DMS114 treated with DMSO at 0.1 percent for 48 hours (cell line): ENCODE measurements at regions not wholly inside any gene's neighbourhood (a gene's known extent, or its start where the extent isn't known, plus 50 kb on each side); places are given as distances from the start of the nearest gene placed in this dataset.

Source experiments
- DNase-seq: peaks from one replicate; lab custom pipeline; 2025; ENCODE audit not compliant: unreplicated experiment; lab: John Stamatoyannopoulos, UW

DNA sequence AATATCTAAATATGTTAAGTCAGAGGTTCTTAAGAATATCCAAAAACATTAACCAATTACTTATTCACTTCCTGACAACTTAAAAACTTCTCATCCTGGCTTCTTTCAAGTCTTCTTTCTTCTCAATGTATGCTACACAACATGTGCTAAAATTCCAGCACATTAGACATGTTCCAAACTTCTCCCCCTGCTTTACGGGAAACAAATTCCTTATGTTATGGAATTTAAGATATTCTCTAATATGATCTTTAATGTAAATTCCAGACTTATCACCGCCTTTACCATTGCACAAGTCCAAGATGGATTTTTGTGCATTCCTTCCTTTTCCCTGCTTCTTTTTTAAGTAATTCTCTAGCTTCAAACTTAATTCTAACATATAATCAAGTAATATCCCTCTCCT, 964.5 kb upstream of the CHORDC1 start:
- DNase-seq: no peak

- DNase-seq: no peak
These were observed 955.5 kb upstream of the CHORDC1 start for GRCh38 chr11:91178366-91178765.

DNA sequence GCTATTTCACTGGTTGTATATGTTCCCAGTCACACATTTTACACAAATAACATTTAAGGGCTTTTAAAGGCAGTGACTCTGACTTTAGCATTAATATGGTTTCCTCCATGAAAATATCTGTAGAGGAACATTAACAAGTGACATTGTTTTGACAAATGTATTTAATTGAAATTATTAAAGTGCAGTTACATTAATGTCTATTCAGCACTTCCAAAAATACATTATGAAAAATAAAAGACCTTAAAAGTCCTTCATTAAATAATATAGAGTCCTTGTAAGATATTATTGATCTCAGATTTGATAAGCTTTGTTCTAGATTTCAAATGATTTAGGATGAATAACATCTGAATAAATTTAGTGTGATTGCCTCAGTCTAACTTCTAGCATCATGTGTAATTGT, 951.9 kb upstream of the CHORDC1 start:
- DNase-seq: no peak

GRCh38 chr11:91174193-91174592, 951.3 kb upstream of the CHORDC1 start:
- DNase-seq: no peak

- no peak for DNase-seq
These were observed 950.9 kb upstream of the CHORDC1 start for GRCh38 chr11:91173701-91174100.

DNA sequence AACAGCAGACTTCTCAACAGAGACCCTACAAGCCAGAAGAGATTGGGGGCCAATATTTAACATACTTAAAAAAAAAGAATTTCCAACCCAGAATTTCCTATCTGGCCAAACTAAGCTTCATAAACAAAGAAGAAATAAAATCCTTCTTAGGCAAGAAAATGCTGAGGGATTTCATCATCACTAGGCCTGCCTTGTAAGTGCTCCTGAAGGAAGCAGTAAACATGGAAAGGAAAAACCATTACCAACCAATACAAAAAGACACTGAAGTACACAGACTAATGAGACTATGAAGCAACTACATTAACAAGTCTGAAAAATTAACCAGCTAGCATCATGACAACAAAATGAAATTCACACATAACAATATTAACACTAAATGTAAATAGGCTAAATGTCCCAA, 947.9 kb upstream of the CHORDC1 start:
- DNase-seq: no peak

GRCh38 chr11:91164452-91164822, 941.6 kb upstream of the CHORDC1 start:
- no peak for DNase-seq

- no peak for DNase-seq
These were observed 941.0 kb upstream of the CHORDC1 start for GRCh38 chr11:91163619-91164451.

DNA sequence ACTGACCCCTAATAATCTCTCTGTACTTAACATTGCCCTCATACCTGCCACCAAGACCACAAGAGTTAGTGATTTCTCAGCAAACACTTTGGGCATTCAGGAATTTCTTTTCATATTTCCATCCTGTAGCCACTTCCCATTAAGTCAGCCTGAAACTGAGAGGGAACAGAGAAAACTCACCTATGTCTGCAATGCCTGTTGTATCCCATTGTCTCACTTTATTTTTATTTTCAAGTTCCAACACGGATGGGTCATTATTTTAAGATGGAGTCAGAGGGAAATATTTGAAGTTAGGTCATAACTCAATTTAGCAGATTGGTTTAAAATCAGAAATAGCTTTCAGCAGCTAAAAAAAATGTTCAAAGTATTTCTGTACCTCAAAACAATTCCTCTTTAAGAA, 937.8 kb upstream of the CHORDC1 start:
- DNase-seq: no peak

- DNase-seq: no peak
These were observed 936.2 kb upstream of the CHORDC1 start for GRCh38 chr11:91158891-91159537.

- no peak for DNase-seq
These were observed 935.4 kb upstream of the CHORDC1 start for GRCh38 chr11:91158297-91158696.

DNA sequence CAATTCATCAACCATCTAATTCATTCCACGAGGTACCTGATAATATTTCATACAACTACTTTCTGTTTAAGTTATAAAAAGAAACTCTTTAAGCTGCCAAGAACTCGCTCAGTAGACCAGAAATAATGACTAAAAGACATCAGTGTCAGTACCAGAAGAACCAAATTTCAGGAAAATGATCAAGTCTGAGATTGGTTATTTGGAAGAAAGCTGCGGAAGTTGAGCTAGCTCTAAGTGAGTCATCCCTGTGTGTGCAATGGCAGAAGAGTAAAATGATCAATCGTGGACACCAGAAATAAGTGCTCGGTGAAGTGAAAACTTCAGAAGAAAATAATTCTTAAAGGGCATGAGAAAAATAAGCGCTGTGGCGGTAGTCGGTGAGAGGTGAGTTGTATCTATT, 933.2 kb upstream of the CHORDC1 start:
- no peak for DNase-seq

DNA sequence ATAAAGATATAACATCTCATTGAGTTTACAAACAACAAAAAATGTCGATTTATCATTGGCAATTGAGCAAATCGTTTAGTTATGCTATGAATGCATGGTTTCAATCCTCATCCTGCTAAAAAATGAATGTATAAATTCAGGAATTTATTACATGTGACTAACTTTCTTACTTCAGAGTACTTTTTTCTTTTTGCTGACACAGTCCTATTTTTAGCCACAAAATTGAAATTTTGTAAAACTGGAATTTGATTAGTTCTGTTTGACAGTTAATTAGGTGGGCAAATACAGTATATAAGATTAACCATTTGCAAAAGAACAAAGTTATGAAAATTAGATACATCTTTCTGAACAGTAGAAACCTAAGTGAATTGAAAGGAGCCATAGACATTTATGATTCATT, 925.0 kb upstream of the CHORDC1 start:
- no peak for DNase-seq

GRCh38 chr11:91141655-91142054, 918.8 kb upstream of the CHORDC1 start:
- no peak for DNase-seq

- no peak for DNase-seq
These were observed 913.8 kb upstream of the CHORDC1 start for GRCh38 chr11:91136631-91137030.

- no peak for DNase-seq
These were observed 910.5 kb upstream of the CHORDC1 start for GRCh38 chr11:91133361-91133760.

DNA sequence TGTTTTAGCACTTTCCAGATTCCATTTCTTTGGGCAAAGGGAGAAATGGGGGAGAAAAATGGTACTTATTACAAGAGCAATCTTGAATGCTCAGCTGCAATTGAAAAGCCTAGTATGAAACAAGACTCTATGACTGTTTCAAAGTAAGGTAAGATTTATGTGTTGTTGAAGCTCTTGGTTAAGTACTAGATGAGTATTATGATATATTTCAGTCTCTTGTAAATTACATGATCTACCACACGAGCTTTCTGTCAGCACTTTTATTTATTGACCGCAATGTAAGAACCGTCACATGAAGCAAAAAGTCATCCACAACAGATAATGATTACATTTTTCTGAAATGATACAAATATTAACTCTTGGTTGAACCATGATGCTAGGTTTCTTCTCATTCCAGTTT, 906.7 kb upstream of the CHORDC1 start:
- no peak for DNase-seq

DNA sequence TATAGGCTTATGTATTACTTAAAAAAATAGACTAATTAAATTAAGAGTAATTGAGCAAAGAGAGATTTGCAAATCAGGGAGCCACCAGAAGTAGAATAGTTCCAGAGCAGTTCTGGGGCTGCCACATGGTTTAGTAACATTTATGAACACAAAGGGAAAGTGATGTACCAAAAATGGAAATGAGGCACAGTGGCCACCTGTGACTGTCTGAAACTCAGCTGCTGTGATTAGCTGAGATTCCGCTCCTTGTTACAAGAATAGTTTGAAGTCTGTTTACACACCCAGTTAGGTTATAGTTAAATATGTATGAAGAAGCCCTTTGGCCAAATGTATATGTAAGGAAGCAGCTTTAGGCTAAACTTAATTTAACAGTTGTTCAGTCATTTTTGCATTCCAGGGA, 901.5 kb upstream of the CHORDC1 start:
- DNase-seq: no peak

DNA sequence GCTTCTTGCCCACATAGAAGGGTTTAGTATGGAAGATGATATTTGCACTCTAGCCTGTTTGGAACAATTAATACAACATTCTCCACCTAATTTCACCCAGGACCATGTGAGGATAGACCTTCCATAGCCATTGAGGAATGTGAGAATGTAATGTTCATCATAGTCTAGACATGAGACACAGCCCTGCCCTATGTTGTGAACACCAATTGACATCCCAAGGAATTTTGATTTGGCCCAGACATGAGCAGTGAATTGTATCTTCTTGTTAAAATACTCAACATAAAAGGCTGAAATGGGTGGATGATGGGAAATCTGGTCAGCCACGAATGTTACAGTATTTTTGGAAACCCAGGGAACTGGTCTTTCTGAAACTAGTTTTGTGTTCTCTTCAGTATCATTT, 892.3 kb upstream of the CHORDC1 start:
- DNase-seq: no peak

DNA sequence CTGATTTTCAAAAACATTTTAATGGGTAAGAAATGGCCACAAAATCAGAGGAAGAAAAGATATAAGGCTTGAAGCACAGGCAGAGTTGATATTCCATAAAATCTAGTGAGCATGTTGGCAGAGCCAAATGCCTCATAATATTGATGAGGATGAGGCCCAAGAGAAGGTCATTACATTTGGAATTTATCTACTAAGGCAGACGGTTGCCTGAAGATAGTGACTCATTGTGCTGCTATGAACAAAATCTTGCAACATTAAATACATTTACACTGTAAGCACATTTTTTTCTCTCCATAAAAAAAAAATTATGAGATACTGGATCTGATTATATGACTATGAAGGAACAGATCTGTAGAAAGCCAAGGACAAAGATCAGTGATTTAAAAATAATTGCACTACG, 881.4 kb upstream of the CHORDC1 start:
- DNase-seq: no peak

GRCh38 chr11:91100427-91100826, 877.6 kb upstream of the CHORDC1 start:
- DNase-seq: no peak

DNA sequence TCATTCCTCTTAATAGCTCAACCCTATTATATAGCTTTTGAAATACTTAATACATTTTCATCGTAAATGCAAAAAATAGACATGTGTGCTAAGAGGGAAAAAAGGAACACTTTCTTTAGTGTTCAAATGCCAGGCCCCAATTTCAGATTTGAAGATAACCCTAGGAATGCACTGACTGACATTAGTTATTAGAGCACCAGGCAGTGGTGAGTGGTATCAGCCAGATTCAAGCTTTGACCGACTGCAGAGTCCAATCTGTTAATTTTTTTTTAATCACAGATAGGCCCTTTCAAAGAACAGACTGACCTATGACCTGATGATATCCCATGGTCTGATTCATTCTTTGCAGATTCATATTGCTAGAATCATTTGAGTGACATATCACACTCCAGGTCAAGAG, 874.2 kb upstream of the CHORDC1 start:
- DNase-seq: no peak

- no peak for DNase-seq
These were observed 870.3 kb upstream of the CHORDC1 start for GRCh38 chr11:91093141-91093540.
